H1 (cell line): ENCODE measurements at regions not wholly inside any gene's neighbourhood (a gene's known extent, or its start where the extent isn't known, plus 50 kb on each side); places are given as distances from the start of the nearest gene placed in this dataset.
A peak's percentile ranks its signal among the peaks of the same experiment; 100 is the strongest.

Experiments
- CTCF ChIA-PET: fragments of 300-600 bp; sonication (Branson Sonifier 250); formaldehyde crosslinking; loops from one replicate; lab custom pipeline; 2021; ENCODE audit not compliant: partially characterized antibody; lab: Charles Lee
- POLR2A ChIA-PET: fragments of 300-600 bp; sonication (Branson Sonifier 250); formaldehyde crosslinking; loops from one replicate; lab custom pipeline; 2021; ENCODE audit warnings: inconsistent platforms; ENCODE audit not compliant: partially characterized antibody; lab: Charles Lee
- DNase-seq, 2 experiments: peaks; one replicate each; pipeline versions ENCODE4 v3.0.0 to v3.0.0-alpha.2; 2010 to 2022; ENCODE audit warnings: low spot score in 2 of 2, low read depth in 1 of 2, mixed read lengths in 1 of 2
- FAIRE-seq: peaks from 2 replicates; lab custom pipeline; 2011; peaks lifted over from hg19 to GRCh38; lab: Jason Lieb, UNC
- H2AFZ ChIP-seq: 2 replicates; pipeline ENCODE4 v1.8.1; 2012; ENCODE audit warnings: low read length, inconsistent platforms
- H2AK5ac ChIP-seq: 2 replicates; pipeline ENCODE4 v1.6.1; 2013; ENCODE audit warnings: low read depth, low read length
- H2BK120ac ChIP-seq: replicated peaks from 2 replicates; pipeline ENCODE3; 2013; ENCODE audit warnings: low read depth, low read length, inconsistent platforms
- H2BK12ac ChIP-seq: 2 replicates; pipeline ENCODE4 v1.6.1; 2013; ENCODE audit warnings: low read depth, low read length
- H2BK15ac ChIP-seq: 2 replicates; pipeline ENCODE4 v1.6.1; 2013; ENCODE audit warnings: low read length
- H2BK20ac ChIP-seq: 2 replicates; pipeline ENCODE4 v1.6.1; 2013; ENCODE audit warnings: low read length
- H2BK5ac ChIP-seq: 2 replicates; pipeline ENCODE4 v1.6.1; 2013; ENCODE audit warnings: low read depth, low read length
- H3K14ac ChIP-seq: 2 replicates; pipeline ENCODE4 v1.6.1; 2013; ENCODE audit warnings: inconsistent platforms; ENCODE audit not compliant: insufficient read length
- H3K18ac ChIP-seq: 2 replicates; pipeline ENCODE4 v1.6.1; 2013; ENCODE audit warnings: low read length; ENCODE audit errors: extremely low read depth
- H3K23ac ChIP-seq: 2 replicates; pipeline ENCODE4 v1.6.1; 2013; ENCODE audit warnings: inconsistent platforms; ENCODE audit not compliant: insufficient read length
- H3K23me2 ChIP-seq: 2 replicates; pipeline ENCODE4 v1.6.1; 2013; ENCODE audit warnings: low read depth, low read length
- H3K27ac ChIP-seq: 2 replicates; pipeline ENCODE4 v1.6.1; 2011; ENCODE audit warnings: low read depth, low read length, inconsistent platforms
- H3K27me3 ChIP-seq, 4 experiments: replicated peaks in 1 of 4; 1 replicate in 1 of 4; 2 replicates in 3 of 4; pipeline versions ENCODE4 v1.6.1 to v1.8.1; 2011 to 2013; ENCODE audit warnings: low read length in 3 of 4, mild to moderate bottlenecking in 3 of 4, inconsistent platforms in 2 of 4, mixed read lengths in 2 of 4, moderate library complexity in 1 of 4; ENCODE audit not compliant: control insufficient read depth in 3 of 4, insufficient read depth in 3 of 4; ENCODE audit errors: extremely low read depth in 1 of 4
- H3K36me3 ChIP-seq, 4 experiments: 2 replicates each; pipeline versions ENCODE4 v1.6.1 to v1.8.1; 2011 to 2013; ENCODE audit warnings: mild to moderate bottlenecking in 4 of 4, low read length in 3 of 4, moderate library complexity in 2 of 4, control low read depth in 1 of 4, inconsistent platforms in 1 of 4; ENCODE audit not compliant: insufficient read depth in 4 of 4, control insufficient read depth in 2 of 4
- H3K4ac ChIP-seq: replicated peaks from 2 replicates; pipeline ENCODE3; 2013; ENCODE audit warnings: low read length, low read depth, mixed read lengths, inconsistent platforms; ENCODE audit not compliant: insufficient read length
- H3K4me1 ChIP-seq, 4 experiments: replicated peaks in 1 of 4; 1 replicate in 1 of 4; 2 replicates in 3 of 4; pipeline versions ENCODE4 v1.6.1 to v1.8.1; 2011 to 2013; ENCODE audit warnings: low read length in 3 of 4, inconsistent platforms in 2 of 4, mixed read lengths in 1 of 4; ENCODE audit not compliant: insufficient read depth in 4 of 4, control insufficient read depth in 3 of 4
- H3K4me2 ChIP-seq, 2 experiments: 2 replicates each; pipeline versions ENCODE4 v1.6.1 to v1.8.1; 2011 to 2013; ENCODE audit warnings: low read depth in 2 of 2, low read length in 2 of 2, control low read depth in 1 of 2, inconsistent platforms in 1 of 2, mild to moderate bottlenecking in 1 of 2; ENCODE audit not compliant: insufficient read depth in 1 of 2
- H3K4me3 ChIP-seq, 4 experiments: fragments of 200-600, 300-600 bp in 1 of 4; sonication (generic), shearing (Covaris generic), sonication (Bioruptor Twin) in 1 of 4; 2 replicates each; pipeline versions ENCODE4 v1.5.1 to v1.8.1; 2011 to 2016; ENCODE audit warnings: low read length in 4 of 4, low read depth in 3 of 4, control low read depth in 2 of 4, inconsistent platforms in 2 of 4, mild to moderate bottlenecking in 2 of 4, mixed read lengths in 1 of 4, moderate library complexity in 1 of 4; ENCODE audit not compliant: insufficient read depth in 2 of 4; ENCODE audit errors: extremely low read depth in 1 of 4
- H3K56ac ChIP-seq: replicated peaks from 2 replicates; pipeline ENCODE3; 2013; ENCODE audit warnings: low read depth, mild to moderate bottlenecking, mixed read lengths, low read length, inconsistent platforms; ENCODE audit not compliant: insufficient read length
- H3K79me1 ChIP-seq: 2 replicates; pipeline ENCODE4 v1.6.1; 2013; ENCODE audit warnings: low read depth, low read length, control low read depth
- H3K79me2 ChIP-seq, 2 experiments: 2 replicates each; pipeline versions ENCODE4 v1.6.1 to v1.8.1; 2012 to 2013; ENCODE audit warnings: low read length in 2 of 2, mild to moderate bottlenecking in 2 of 2, inconsistent platforms in 1 of 2; ENCODE audit not compliant: insufficient read depth in 2 of 2, control insufficient read depth in 1 of 2
- H3K9ac ChIP-seq, 4 experiments: replicated peaks in 1 of 4; 1 replicate in 1 of 4; 2 replicates in 3 of 4; pipeline versions ENCODE4 v1.6.1 to v1.8.1; 2011 to 2013; ENCODE audit warnings: low read depth in 3 of 4, low read length in 3 of 4, control low read depth in 2 of 4, mild to moderate bottlenecking in 2 of 4, moderate library complexity in 2 of 4, inconsistent platforms in 1 of 4; ENCODE audit errors: extremely low read depth in 1 of 4
- H3K9me3 ChIP-seq, 2 experiments: 2 replicates each; pipeline versions ENCODE4 v1.6.1 to v1.8.1; 2012 to 2013; ENCODE audit warnings: mild to moderate bottlenecking in 2 of 2, moderate library complexity in 2 of 2, control low read depth in 1 of 2, inconsistent platforms in 1 of 2, low read depth in 1 of 2, low read length in 1 of 2, mixed read lengths in 1 of 2; ENCODE audit not compliant: insufficient read depth in 2 of 2
- H4K20me1 ChIP-seq, 2 experiments: replicated peaks in 1 of 2; 2 replicates each; pipeline versions ENCODE3 to v1.8.1; 2011 to 2013; ENCODE audit warnings: inconsistent platforms in 2 of 2, low read length in 2 of 2, mild to moderate bottlenecking in 1 of 2; ENCODE audit not compliant: insufficient read depth in 2 of 2, control insufficient read depth in 1 of 2
- H4K5ac ChIP-seq: 2 replicates; pipeline ENCODE4 v1.6.1; 2013; ENCODE audit warnings: low read length, low read depth, mixed read lengths, inconsistent platforms; ENCODE audit not compliant: insufficient read length
- H4K8ac ChIP-seq: 2 replicates; pipeline ENCODE4 v1.8.0; 2013; ENCODE audit warnings: mild to moderate bottlenecking, moderate library complexity, low read length, inconsistent platforms; ENCODE audit not compliant: insufficient read depth; ENCODE audit errors: extremely low read depth
- H4K91ac ChIP-seq: replicated peaks from 2 replicates; pipeline ENCODE3; 2013; ENCODE audit warnings: low read length, mixed read lengths, inconsistent platforms; ENCODE audit not compliant: insufficient read length
- CHD1 ChIP-seq: IDR thresholded peaks from 2 replicates; pipeline ENCODE4 v1.6.1; 2012; ENCODE audit warnings: low read depth, low read length, improper control_type of control experiment
- POLR2A ChIP-seq, 2 experiments: IDR thresholded peaks; 1 replicate in 1 of 2; 2 replicates in 1 of 2; pipeline ENCODE4 v1.6.1; 2011; ENCODE audit warnings: low read depth in 2 of 2, low read length in 2 of 2, mild to moderate bottlenecking in 2 of 2; ENCODE audit errors: control extremely low read depth in 1 of 2
- WGBS, 2 experiments: shearing (Covaris generic) in 1 of 2; methylation state at CpG; one replicate each; pipeline versions ENCODE4 v1.1.6 to v1.1.7; 2013 to 2015; ENCODE audit warnings: low lambda C conversion rate in 2 of 2, mixed read lengths in 2 of 2, inconsistent platforms in 1 of 2, low coverage in 1 of 2, missing lambda C conversion rate in 1 of 2; ENCODE audit not compliant: insufficient replicate concordance in 2 of 2, insufficient coverage in 1 of 2, insufficient read length in 1 of 2; ENCODE audit errors: extremely low coverage in 1 of 2, missing lambda C conversion rate in 1 of 2; 5-methylcytosine and 5-hydroxymethylcytosine counted together

DNA sequence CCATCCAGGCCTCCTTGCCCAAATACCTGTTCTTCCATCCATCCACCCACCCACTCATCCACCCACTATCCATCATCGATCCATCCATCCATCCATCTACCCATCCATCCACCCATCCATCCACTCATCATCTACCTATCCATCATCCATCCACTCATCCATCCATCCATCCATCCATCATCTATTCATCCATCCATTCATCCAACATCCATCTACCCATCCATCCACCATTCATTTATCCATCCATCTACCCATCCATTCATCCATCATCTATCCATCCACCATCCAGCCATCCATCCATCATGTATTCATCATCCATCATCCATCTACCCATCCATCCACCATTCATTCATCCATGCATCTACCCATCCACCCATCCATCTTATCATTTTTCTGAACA, 413.2 kb downstream of the CTTN start:
- Histone ChIP-seq H2BK20ac (no peak overlapping the region), H3K9ac (no peak overlapping the region), H3K18ac (no peak overlapping the region), H3K4me2 (no peak overlapping the region), H3K4me1 (peaks cover 0 to 6% (median 0%) of the 10 kb centered on the region in 4 experiments; a peak in 2 of 7 replicates), H3K79me2 (no peaks in the 10 kb centered on the region), H3K79me1 (no peaks in the 10 kb centered on the region), H2BK120ac (no peak overlapping the region), H3K56ac (peak overlapping the region; percentile 73), H3K9me3 (no peaks in the 10 kb centered on the region), H3K14ac (no peak overlapping the region), H3K4ac (no peak overlapping the region), H2BK12ac (no peak overlapping the region), H4K20me1 (peaks cover 3 to 8% of the 10 kb centered on the region in 2 experiments), H2BK15ac (no peak overlapping the region), H3K4me3 (no peak overlapping the region), H4K91ac (no peak overlapping the region), H3K23ac (no peak overlapping the region), H3K27me3 (no peaks in the 10 kb centered on the region), H3K36me3 (peaks cover 0 to 5% (median 0%) of the 10 kb centered on the region in 4 experiments; a peak in 1 of 8 replicates), H3K27ac (no peak overlapping the region), H4K8ac (no peak overlapping the region; the same call in 1 of the 2 replicates), H4K5ac (no peak overlapping the region), H3K23me2 (peaks cover 5% of the 10 kb centered on the region; the same call in 1 of the 2 replicates), H2AK5ac (no peak overlapping the region), H2BK5ac (no peak overlapping the region), H2AFZ (no peak overlapping the region)
- no peak for TF ChIP-seq POLR2A (IDR thresholded peaks at IDR 0.05; ENCODE audit: control extremely low read depth in 1 of 2, low read depth in 2 of 2, low read length in 2 of 2)
- no peak for TF ChIP-seq CHD1
- 91 to 100% methylated on average over 1 of the region's 1 CpG for WGBS, 2 experiments
- ChIA-PET POLR2A (interaction anchor here (1.0 kb wide), 1 partner anchor 9 kb away, joined by 3 read pairs; no protein-coding TSS in a partner anchor), CTCF (interaction anchor here (1.3 to 4.1 kb wide), 3 partner anchors 15 to 609 kb away, joined by 4 to 13 read pairs (median 5); no protein-coding TSS in a partner anchor)
- FAIRE-seq (no peak), DNase-seq (no peak)
